ENCODE measurements at regions not wholly inside any gene's neighbourhood (a gene's known extent, or its start where the extent isn't known, plus 50 kb on each side); places are given as distances from the start of the nearest gene placed in this dataset.

DNA sequence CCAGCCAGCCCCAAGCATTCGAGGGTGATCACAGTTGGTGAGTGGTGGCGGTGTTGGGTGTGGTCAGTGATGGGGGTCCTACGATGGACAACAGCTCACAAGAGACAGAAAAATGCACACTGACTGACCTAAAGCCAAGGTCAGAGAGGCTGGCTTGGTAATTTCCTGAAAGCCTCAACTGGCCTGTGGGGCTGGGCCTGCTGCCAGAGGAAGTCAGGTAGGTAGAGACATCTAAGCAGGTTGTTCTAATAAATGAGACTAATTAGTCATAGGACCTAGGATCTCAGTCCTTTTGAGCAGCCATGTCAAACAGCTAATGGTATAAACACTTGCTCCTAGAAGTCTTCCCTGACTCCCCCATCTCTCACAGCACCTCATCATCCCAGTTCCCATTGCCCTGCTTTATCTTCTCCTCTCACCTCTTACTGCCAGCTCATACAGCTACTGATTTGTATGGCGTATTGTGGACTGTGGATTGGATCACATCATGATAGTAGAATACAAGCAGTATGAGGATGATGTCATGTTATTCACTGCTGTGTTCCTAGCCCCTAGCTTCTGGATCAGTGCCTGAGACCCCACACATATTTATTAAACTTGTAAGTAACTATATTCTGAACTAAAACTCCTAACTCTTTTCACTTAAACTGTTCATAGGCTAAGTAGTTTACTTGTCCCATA is 262.9 kb upstream of the KLHL29 start:
- ChIA-PET CTCF (interaction anchor here (0.6 kb wide), 1 partner anchor 174 kb away, joined by 3 read pairs; no protein-coding TSS in a partner anchor), POLR2A (interaction anchor here (0.5 kb wide), 1 partner anchor 68 kb away, joined by 8 read pairs; no protein-coding TSS in a partner anchor)
- peak in 1 of 2 experiments; percentile 39; a peak in 2 of 6 replicates for ATAC-seq
- no peak for FAIRE-seq
- WGBS (ENCODE audit: missing lambda C conversion rate) = 79% methylated on average over 4 of the region's 4 CpGs
- Histone ChIP-seq H3K4me1 (peaks cover 12% of the 10 kb centered on the region), H3K4me2 (peak overlapping the region; percentile 57), H3K4me3 (no peak overlapping the region), H3K27ac (0 out of 6 replicates have a peak overlapping the region, but pooled peaks of 1 of the 2 experiments have one; percentile 20), H3K9me3 (no peaks in the 10 kb centered on the region)
- TF ChIP-seq CEBPB (IDR thresholded peaks at IDR 0.05) (no peak), HOXB13 (CRISPR knock-in tag; IDR thresholded peaks at IDR 0.05; ENCODE audit: low read depth) (no peak), REST (IDR thresholded peaks at IDR 0.05) (no peak), POLR2AphosphoS2 (conservative IDR thresholded peaks at IDR 0.05; ENCODE audit: low read length) (no peak), BHLHE40 (IDR thresholded peaks at IDR 0.05; ENCODE audit: low read depth, low read length) (no peak), FOSL2 (IDR thresholded peaks at IDR 0.05) (no peak), FOSL2 (CRISPR knock-in tag; IDR thresholded peaks at IDR 0.05) (no peak), CBX2 (IDR thresholded peaks at IDR 0.05; ENCODE audit: borderline replicate concordance, low read depth) (no peak), EHF (CRISPR knock-in tag; IDR thresholded peaks at IDR 0.05) (no peak), USF2 (IDR thresholded peaks at IDR 0.05) (no peak), RCOR1 (IDR thresholded peaks at IDR 0.05; ENCODE audit: low read depth, low read length) (no peak), PHF8 (IDR thresholded peaks at IDR 0.05; ENCODE audit: borderline replicate concordance, low read depth) (no peak)
- TF ChIP-seq, protein P1, sequence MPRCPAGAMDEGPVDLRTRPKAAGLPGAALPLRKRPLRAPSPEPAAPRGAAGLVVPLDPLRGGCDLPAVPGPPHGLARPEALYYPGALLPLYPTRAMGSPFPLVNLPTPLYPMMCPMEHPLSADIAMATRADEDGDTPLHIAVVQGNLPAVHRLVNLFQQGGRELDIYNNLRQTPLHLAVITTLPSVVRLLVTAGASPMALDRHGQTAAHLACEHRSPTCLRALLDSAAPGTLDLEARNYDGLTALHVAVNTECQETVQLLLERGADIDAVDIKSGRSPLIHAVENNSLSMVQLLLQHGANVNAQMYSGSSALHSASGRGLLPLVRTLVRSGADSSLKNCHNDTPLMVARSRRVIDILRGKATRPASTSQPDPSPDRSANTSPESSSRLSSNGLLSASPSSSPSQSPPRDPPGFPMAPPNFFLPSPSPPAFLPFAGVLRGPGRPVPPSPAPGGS (IDR thresholded peaks at IDR 0.05) = no peak
- DNase-seq (ENCODE audit: low read depth in 1 of 2, low spot score in 1 of 2) = no peak

GRCh38 chr2:23122681-23123215 is 262.2 kb upstream of the KLHL29 start:
- peak in 1 of 2 experiments; percentile 59; a peak in 3 of 6 replicates for ATAC-seq
- FAIRE-seq = no peak
- WGBS (ENCODE audit: missing lambda C conversion rate) = 20% methylated on average over 5 of the region's 5 CpGs
- CTCF ChIA-PET = interaction anchor here (0.6 kb wide), 1 partner anchor 173 kb away, joined by 3 read pairs; no protein-coding TSS in a partner anchor
- DNase-seq (ENCODE audit: low read depth in 1 of 2, low spot score in 1 of 2) = no peak
- peak overlapping the region in 1 of 2 experiments; percentile 40; a peak in 1 of 6 replicates for H3K27ac ChIP-seq
- TF ChIP-seq POLR2AphosphoS2 (conservative IDR thresholded peaks at IDR 0.05; ENCODE audit: low read length) (no peak), ESRRA (IDR thresholded peaks at IDR 0.05; ENCODE audit: borderline replicate concordance, low read length) (no peak), MAZ (IDR thresholded peaks at IDR 0.05; ENCODE audit: borderline replicate concordance, low read depth, low read length) (no peak), REST (IDR thresholded peaks at IDR 0.05) (no peak), PBX3 (IDR thresholded peaks at IDR 0.05) (no peak), FOSL2 (IDR thresholded peaks at IDR 0.05) (peak; percentile 22; the same call in 1 of the 2 replicates), FOSL2 (CRISPR knock-in tag; IDR thresholded peaks at IDR 0.05) (peak; percentile 45; the same call in 1 of the 2 replicates), FOSB (CRISPR knock-in tag; IDR thresholded peaks at IDR 0.05) (no peak), USF2 (IDR thresholded peaks at IDR 0.05) (no peak)
- peaks cover 12% of the 10 kb centered on the region for H3K4me1 ChIP-seq
- peak overlapping the region; percentile 57 for H3K4me2 ChIP-seq
- no peaks in the 10 kb centered on the region for H3K9me3 ChIP-seq
- H3K4me3 ChIP-seq = no peak overlapping the region
- POLR2A ChIA-PET = no interaction called here
